Ascending aorta (tissue), 2 donors: ENCODE measurements at regions not wholly inside any gene's neighbourhood (a gene's known extent, or its start where the extent isn't known, plus 50 kb on each side); places are given as distances from the start of the nearest gene placed in this dataset.

Experiments used
- DNase-seq, 2 donors: peaks; one replicate each; pipeline ENCODE4 v3.0.0-alpha.2; 2019; ENCODE audit warnings: low spot score in 2 of 2
- H3K27ac ChIP-seq, 2 donors: fragments of 200-600 bp; sonication (generic); one replicate each; pipeline ENCODE4 v1.5.1; 2016 to 2017; ENCODE audit warnings: mild to moderate bottlenecking in 1 of 2
- H3K27me3 ChIP-seq: fragments of 200-600 bp; sonication (generic); one replicate; pipeline ENCODE4 v1.5.1; 2017
- H3K36me3 ChIP-seq, 2 donors: fragments of 200-600 bp; sonication (generic); one replicate each; pipeline ENCODE4 v1.5.1; 2016
- H3K4me1 ChIP-seq, 2 donors: fragments of 200-600 bp; sonication (generic); one replicate each; pipeline ENCODE4 v1.5.1; 2016 to 2017; ENCODE audit warnings: mild to moderate bottlenecking in 1 of 2
- H3K4me3 ChIP-seq, 2 donors: fragments of 200-600 bp; sonication (generic); one replicate each; pipeline ENCODE4 v1.5.1; 2016 to 2017; ENCODE audit warnings: mild to moderate bottlenecking in 1 of 2
- H3K9me3 ChIP-seq, 2 donors: fragments of 200-600 bp; sonication (generic); one replicate each; pipeline ENCODE4 v1.5.1; 2016
- CTCF ChIP-seq, 3 experiments: fragments of 200-600 bp in 2 of 3; fragments of 450-650 bp in 1 of 3; sonication (generic) in 2 of 3; IDR thresholded peaks; one replicate each; pipeline ENCODE4 v1.5.1; 2016 to 2019; ENCODE audit warnings: antibody characterized with exemption in 3 of 3, mild to moderate bottlenecking in 1 of 3, moderate library complexity in 1 of 3
- intact Hi-C: fragments of 100-400 bp; cut with DNase I; formaldehyde crosslinking; loops from one replicate; pipeline ENCODE4 v1.15.1; 2023

GRCh38 chr13:31894931-31895330, 136.6 kb upstream of the FRY start:
- no peaks in the 10 kb centered on the region for H3K9me3 ChIP-seq
- no peak for DNase-seq
- TF ChIP-seq CTCF (IDR thresholded peaks at IDR 0.05), result no peak
- H3K27ac ChIP-seq, result peak overlapping the region; percentile 5 to 66
- H3K27me3 ChIP-seq, result no peaks in the 10 kb centered on the region
- peaks cover 5 to 44% of the 10 kb centered on the region in 2 donors for H3K4me1 ChIP-seq
- H3K36me3 ChIP-seq, result no peaks in the 10 kb centered on the region
- intact Hi-C loops, result no loop called here
- H3K4me3 ChIP-seq, result no peak overlapping the region

- Histone ChIP-seq H3K4me3 (no peak overlapping the region), H3K36me3 (no peaks in the 10 kb centered on the region), H3K27ac (peak overlapping the region; percentile 66 to 77), H3K4me1 (peaks cover 5 to 41% of the 10 kb centered on the region in 2 donors), H3K9me3 (no peaks in the 10 kb centered on the region), H3K27me3 (no peaks in the 10 kb centered on the region)
- DNase-seq, result no peak
- TF ChIP-seq CTCF (IDR thresholded peaks at IDR 0.05), result no peak
- intact Hi-C loops, result loop anchor here (2.0 kb wide), 1 partner anchor 49 kb away; no protein-coding TSS in a partner anchor
These were observed 135.9 kb upstream of the FRY start for GRCh38 chr13:31895691-31896090.

- H3K27ac ChIP-seq, result peak overlapping the region; percentile 66 to 77
- H3K36me3 ChIP-seq, result no peaks in the 10 kb centered on the region
- intact Hi-C loops, result loop anchor here (2.0 kb wide), 1 partner anchor 50 kb away; no protein-coding TSS in a partner anchor
- no peaks in the 10 kb centered on the region for H3K27me3 ChIP-seq
- peak in 1 of 2 donors; percentile 74 for DNase-seq
- no peak overlapping the region for H3K4me3 ChIP-seq
- no peaks in the 10 kb centered on the region for H3K9me3 ChIP-seq
- TF ChIP-seq CTCF (IDR thresholded peaks at IDR 0.05), result no peak
- peaks cover 5 to 36% of the 10 kb centered on the region in 2 donors for H3K4me1 ChIP-seq
These were observed 135.1 kb upstream of the FRY start for GRCh38 chr13:31896427-31896826.

- no peak for TF ChIP-seq CTCF (IDR thresholded peaks at IDR 0.05)
- Histone ChIP-seq H3K27me3 (no peaks in the 10 kb centered on the region), H3K4me3 (no peak overlapping the region), H3K9me3 (no peaks in the 10 kb centered on the region), H3K36me3 (no peaks in the 10 kb centered on the region), H3K4me1 (peaks cover 5 to 29% of the 10 kb centered on the region in 2 donors), H3K27ac (peak overlapping the region; percentile 14 to 66)
- intact Hi-C loops, result no loop called here
- DNase-seq, result no peak
These were observed 133.0 kb upstream of the FRY start for GRCh38 chr13:31898378-31899071.

GRCh38 chr13:31901985-31902384, 129.6 kb upstream of the FRY start:
- Histone ChIP-seq H3K36me3 (no peaks in the 10 kb centered on the region), H3K4me1 (peaks cover 0 to 13% of the 10 kb centered on the region in 2 donors), H3K9me3 (no peaks in the 10 kb centered on the region), H3K27me3 (no peaks in the 10 kb centered on the region), H3K4me3 (no peak overlapping the region), H3K27ac (no peak overlapping the region)
- no peak for TF ChIP-seq CTCF (IDR thresholded peaks at IDR 0.05)
- intact Hi-C loops, result no loop called here
- no peak for DNase-seq
